Stimulated activated naive B cell treated with anti-CD40 and anti-IgM and Interleukin-4, amounts not matched to agents 10 μg/mL and 1 μg/mL and 100 μg/mL, for 72 hours (primary cell): ENCODE measurements at regions not wholly inside any gene's neighbourhood (a gene's known extent, or its start where the extent isn't known, plus 50 kb on each side); places are given as distances from the start of the nearest gene placed in this dataset.
"Not testable (repeated sequence)": the region's sequence is repeated elsewhere in the genome, so short reads cannot be mapped to it uniquely, and the experiment has no call there.

ENCODE experiments used
- ATAC-seq, 2 donors: fragments of 150-1000 bp; cut with Tn5 transposase; replicated peaks; 2 replicates each; pipeline ENCODE4 v1.10.0; 2021; ENCODE audit warnings: moderate library complexity in 1 of 2
- DNase-seq: peaks from one replicate; pipeline ENCODE4 v3.0.0; 2021
- H3K27ac Mint-ChIP-seq: one replicate; pipeline ENCODE4 v1.8.0; 2022; ENCODE audit warnings: mild to moderate bottlenecking, mixed read lengths
- H3K27me3 Mint-ChIP-seq, 2 donors: one replicate each; pipeline ENCODE4 v1.8.0; 2022; ENCODE audit warnings: mixed read lengths in 2 of 2
- H3K36me3 Mint-ChIP-seq, 2 donors: one replicate each; pipeline ENCODE4 v1.8.0; 2022; ENCODE audit warnings: mixed read lengths in 2 of 2, mild to moderate bottlenecking in 1 of 2
- H3K4me1 Mint-ChIP-seq, 2 donors: one replicate each; pipeline ENCODE4 v1.8.0; 2022; ENCODE audit warnings: mixed read lengths in 2 of 2, mild to moderate bottlenecking in 1 of 2
- H3K4me3 Mint-ChIP-seq, 2 donors: one replicate each; pipeline ENCODE4 v1.8.0; 2022; ENCODE audit warnings: mild to moderate bottlenecking in 2 of 2, mixed read lengths in 2 of 2, moderate library complexity in 1 of 2
- H3K9me3 Mint-ChIP-seq, 2 donors: one replicate each; pipeline ENCODE4 v1.8.0; 2022; ENCODE audit warnings: mixed read lengths in 2 of 2, mild to moderate bottlenecking in 1 of 2

- ATAC-seq: no peak
- no peak for DNase-seq
- no peaks in the 10 kb centered on the region for H3K4me1 Mint-ChIP-seq
- H3K36me3 Mint-ChIP-seq: no peaks in the 10 kb centered on the region
- H3K27ac Mint-ChIP-seq: no peak overlapping the region
- H3K27me3 Mint-ChIP-seq: peaks cover 0 to 2% of the 10 kb centered on the region in 2 donors
- H3K9me3 Mint-ChIP-seq: peaks cover 0 to 2% of the 10 kb centered on the region in 2 donors
- H3K4me3 Mint-ChIP-seq: no peak overlapping the region
Observed at GRCh38 chr3:69658514-69659140, 80.6 kb upstream of the MITF start.

DNA sequence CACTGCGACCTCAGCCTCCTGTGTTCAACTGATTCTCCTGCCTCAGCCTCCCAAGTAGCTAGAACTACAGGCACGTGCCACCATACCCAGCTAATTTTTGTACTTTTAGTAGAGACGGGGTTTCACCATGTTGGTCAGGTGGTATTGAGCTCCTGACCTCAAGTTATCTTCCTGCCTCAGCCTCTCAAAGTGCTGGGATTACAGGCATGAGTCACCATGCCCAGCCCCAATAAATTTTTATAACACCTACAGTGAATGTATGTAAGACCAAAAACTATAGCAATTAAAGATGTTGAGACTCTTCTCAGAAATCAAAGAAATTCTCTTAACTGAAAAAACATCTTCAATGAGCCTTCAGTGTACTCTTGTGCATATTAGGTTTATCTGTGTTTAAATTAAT, 82.2 kb upstream of the MITF start:
- not testable (repeated sequence) for H3K36me3 Mint-ChIP-seq, H3K9me3 Mint-ChIP-seq, H3K27me3 Mint-ChIP-seq, DNase-seq, H3K4me1 Mint-ChIP-seq, H3K27ac Mint-ChIP-seq, ATAC-seq, H3K4me3 Mint-ChIP-seq

DNA sequence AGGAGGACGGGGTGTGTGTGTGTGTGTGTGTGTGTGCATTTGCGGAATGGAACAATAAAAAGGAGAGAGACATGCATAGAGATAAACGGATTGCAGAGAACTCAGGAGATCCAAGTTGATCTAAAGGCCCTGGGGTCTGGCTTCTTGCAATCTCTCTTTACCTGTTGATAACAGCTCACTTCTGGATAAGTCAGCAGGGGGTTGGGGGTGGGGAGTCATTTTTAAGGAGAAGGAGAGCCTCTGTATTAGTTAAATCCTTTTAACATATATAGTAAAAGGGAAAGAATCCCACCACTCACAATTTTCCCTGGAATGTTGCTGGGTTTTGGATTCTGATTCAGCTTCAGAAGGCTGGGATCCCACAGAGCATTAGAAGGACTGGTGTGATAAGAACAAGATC, 87.5 kb upstream of the MITF start:
- no peaks in the 10 kb centered on the region for H3K9me3 Mint-ChIP-seq
- H3K36me3 Mint-ChIP-seq: no peaks in the 10 kb centered on the region

GRCh38 chr3:69650066-69650419, 89.2 kb upstream of the MITF start:
- H3K27me3 Mint-ChIP-seq: no peaks in the 10 kb centered on the region
- no peak for DNase-seq

More for the DNA sequence above, 87.5 kb upstream of the MITF start:
- no peaks in the 10 kb centered on the region for H3K4me1 Mint-ChIP-seq
- H3K27ac Mint-ChIP-seq: no peak overlapping the region
- ATAC-seq (no peak), DNase-seq (no peak)
- H3K27me3 Mint-ChIP-seq: no peaks in the 10 kb centered on the region
- no peak overlapping the region for H3K4me3 Mint-ChIP-seq

DNA sequence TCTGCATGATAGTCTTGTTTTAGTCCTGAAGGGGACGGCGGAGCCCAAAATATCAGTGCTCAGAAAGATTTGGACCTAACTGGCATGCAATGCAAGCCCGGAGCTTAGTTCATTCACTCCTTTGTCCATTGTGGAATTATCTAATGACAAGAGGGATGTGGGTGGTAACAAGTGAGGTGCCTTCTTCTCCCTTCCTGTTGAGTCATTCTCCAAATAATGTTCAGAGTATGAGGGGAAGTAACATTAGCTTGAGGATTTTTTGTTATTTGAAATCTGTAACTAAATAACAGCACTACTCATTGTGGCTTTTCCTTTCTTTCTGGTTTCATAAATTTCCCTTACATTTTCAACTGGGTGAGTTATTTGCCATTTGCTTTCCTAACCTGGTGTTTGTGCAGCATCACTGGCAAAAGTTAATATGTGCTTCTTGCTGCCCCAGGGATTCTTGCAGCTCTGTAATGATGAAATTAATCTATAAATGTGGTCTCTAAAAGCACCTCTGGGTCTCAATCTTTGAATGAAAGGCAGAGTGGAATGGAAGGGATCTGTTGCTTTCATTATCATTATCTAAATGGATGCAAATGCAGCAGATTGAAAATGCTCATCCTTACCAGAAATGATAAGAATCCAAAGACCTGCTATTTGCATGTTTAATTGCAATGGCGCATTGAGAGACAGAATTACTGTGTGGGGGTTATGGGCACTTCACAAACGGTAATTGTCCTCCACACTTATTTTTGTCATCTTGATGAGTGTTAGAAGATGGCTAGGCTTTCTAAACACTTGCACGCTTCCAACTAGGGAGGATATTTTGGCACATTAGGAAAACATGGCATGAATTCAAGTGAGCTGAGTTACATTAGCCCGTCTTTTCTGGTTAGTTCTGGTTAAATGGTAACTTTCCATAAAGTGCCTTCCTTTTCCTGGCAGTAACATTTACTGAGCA, 89.9 kb upstream of the MITF start:
- Mint-ChIP-seq H3K27me3 (no peaks in the 10 kb centered on the region), H3K4me3 (no peak overlapping the region), H3K36me3 (no peaks in the 10 kb centered on the region), H3K27ac (no peak overlapping the region), H3K4me1 (no peaks in the 10 kb centered on the region), H3K9me3 (no peaks in the 10 kb centered on the region)
- DNase-seq: no peak
- ATAC-seq: no peak

More at GRCh38 chr3:69650066-69650419, 89.2 kb upstream of the MITF start:
- no peak overlapping the region for H3K27ac Mint-ChIP-seq
- H3K4me3 Mint-ChIP-seq: no peak overlapping the region
- no peak for ATAC-seq
- H3K4me1 Mint-ChIP-seq: no peaks in the 10 kb centered on the region
- no peaks in the 10 kb centered on the region for H3K9me3 Mint-ChIP-seq
- no peaks in the 10 kb centered on the region for H3K36me3 Mint-ChIP-seq

DNA sequence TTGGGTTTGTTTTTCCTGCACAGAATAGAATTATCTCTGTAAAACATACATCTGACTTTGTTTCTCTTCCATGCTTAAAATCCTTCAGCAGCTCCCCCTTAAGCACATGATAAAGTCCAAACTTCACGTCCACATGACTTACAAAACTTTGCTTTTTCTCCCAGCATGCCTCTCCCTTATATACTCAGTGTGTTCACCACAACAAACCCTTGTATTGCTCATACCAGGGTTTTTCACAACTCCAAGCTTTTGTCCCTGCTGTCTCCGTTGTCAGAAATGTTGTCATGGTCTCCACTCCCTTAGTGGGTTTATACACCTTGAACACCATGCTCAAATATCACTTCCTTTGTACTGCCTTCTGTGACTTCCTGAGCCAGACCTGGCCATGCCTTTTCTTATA, 91.1 kb upstream of the MITF start:
- peak in 1 of 2 donors; percentile 43 for ATAC-seq
- H3K4me3 Mint-ChIP-seq: no peak overlapping the region
- H3K36me3 Mint-ChIP-seq: no peaks in the 10 kb centered on the region
- no peaks in the 10 kb centered on the region for H3K27me3 Mint-ChIP-seq
- H3K4me1 Mint-ChIP-seq: no peaks in the 10 kb centered on the region
- no peak for DNase-seq
- no peak overlapping the region for H3K27ac Mint-ChIP-seq
- no peaks in the 10 kb centered on the region for H3K9me3 Mint-ChIP-seq

DNA sequence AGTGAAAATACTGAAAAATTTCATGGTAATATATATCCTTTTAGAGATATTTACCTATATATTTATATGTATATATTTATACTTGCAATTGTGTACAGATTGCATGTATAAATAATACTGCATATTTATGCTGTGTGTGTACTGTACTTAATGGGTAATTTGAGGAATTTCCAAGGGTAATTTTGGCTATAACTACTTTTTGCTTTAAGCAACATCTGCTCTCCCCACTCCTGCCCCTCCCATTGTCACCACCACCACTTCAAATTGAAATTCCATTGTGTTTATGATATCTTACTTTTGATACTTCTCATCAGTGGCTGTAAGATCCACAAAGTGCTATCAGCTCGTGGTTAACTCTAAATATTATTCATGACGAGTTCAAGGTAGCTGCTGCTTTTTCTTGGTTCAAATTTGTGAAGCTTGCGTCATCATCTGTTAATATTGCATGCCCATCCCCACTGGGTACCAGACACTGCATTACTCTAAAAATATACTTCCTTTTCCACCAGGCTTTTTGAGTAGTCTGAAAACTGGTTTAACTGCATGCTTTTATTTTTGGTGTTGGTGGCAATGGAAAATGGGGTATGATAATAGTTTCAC, 91.7 kb upstream of the MITF start:
- Mint-ChIP-seq H3K27me3 (no peaks in the 10 kb centered on the region), H3K4me1 (no peaks in the 10 kb centered on the region), H3K4me3 (no peak overlapping the region), H3K9me3 (no peaks in the 10 kb centered on the region), H3K27ac (no peak overlapping the region), H3K36me3 (no peaks in the 10 kb centered on the region)
- DNase-seq (no peak), ATAC-seq (peak; percentile 45 to 79)

DNA sequence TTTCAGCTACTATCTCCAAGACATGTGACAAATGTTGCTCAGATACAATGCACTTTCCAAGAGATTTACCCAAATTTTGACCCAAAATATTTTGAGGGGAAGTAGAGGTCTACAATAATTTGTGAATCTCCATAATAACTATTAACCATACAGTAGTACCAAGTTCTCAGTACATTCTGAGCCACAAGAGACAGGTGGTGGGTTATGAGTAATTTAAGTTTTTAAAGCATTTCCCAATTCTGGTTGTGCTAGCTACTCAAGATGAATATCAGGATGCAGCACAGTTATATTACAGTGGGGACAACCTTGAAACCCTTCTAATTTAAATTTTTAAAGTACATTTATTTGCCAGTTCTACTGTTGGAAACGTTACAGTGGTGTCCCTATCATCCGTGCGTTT, 92.2 kb upstream of the MITF start:
- Mint-ChIP-seq H3K27ac (no peak overlapping the region), H3K9me3 (no peaks in the 10 kb centered on the region), H3K4me3 (no peak overlapping the region), H3K4me1 (no peaks in the 10 kb centered on the region), H3K36me3 (no peaks in the 10 kb centered on the region), H3K27me3 (no peaks in the 10 kb centered on the region)
- ATAC-seq (no peak), DNase-seq (no peak)

DNA sequence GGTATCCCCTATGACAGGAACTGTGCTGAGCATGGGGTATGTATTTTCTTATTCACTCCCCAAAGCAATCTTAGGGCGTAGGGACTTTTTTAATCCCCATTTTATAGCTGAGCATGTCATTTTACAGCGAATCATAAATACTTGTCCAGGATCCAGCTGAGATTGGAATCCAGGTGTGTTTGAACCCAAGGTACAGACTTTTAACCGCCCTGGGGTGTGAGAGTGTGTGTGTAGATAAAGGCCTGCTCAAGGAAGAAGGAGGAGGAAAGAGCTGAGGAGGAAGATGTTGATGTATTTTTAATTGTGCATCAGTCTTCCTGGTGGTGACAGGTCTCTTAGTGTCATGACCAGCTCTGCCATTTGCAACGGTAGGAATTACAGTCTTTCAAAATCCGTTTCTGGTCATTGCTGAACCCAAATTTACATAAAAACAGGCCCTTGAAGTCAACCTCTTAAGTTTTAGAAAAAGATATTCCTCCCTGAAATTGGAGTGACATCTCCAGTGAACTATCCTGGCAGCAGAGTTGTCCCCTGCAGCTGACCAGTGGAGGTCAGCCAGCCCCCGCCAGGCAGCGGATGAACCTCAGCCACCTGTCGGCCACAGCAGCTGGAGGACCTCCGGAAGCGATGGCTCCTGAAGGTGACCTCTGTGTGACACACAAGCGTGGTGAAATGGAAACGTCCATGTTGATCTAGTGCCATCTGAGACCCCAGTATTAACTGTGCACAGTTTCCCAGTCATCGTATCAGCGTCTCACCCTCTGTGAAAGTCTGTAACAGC, 92.8 kb upstream of the MITF start:
- DNase-seq (no peak), ATAC-seq (no peak)
- no peaks in the 10 kb centered on the region for H3K27me3 Mint-ChIP-seq
- no peaks in the 10 kb centered on the region for H3K4me1 Mint-ChIP-seq
- no peaks in the 10 kb centered on the region for H3K36me3 Mint-ChIP-seq
- no peaks in the 10 kb centered on the region for H3K9me3 Mint-ChIP-seq
- no peak overlapping the region for H3K27ac Mint-ChIP-seq
- H3K4me3 Mint-ChIP-seq: no peak overlapping the region

DNA sequence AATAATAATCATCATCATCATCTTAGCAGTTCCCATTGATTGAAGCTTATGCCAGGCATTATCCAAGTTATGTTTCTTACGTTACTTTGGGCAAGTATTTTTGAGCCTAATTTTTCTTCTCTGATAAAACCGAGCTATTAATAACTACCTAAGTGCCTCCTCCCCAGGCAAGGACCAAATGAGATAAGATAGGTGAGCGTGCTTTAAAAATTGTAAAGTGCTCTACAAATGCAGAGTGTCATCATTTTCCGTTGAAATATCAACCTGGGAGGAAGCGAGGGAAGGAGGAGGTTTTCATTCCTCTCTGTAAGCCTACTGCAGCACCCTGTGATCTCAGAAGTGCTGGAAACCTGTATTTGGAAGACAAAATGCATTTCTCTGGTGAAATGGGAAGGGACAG, 96.7 kb upstream of the MITF start:
- DNase-seq: no peak
- no peak for ATAC-seq
- no peak overlapping the region for H3K4me3 Mint-ChIP-seq
- H3K9me3 Mint-ChIP-seq: peaks cover 0 to 3% of the 10 kb centered on the region in 2 donors
- no peak overlapping the region for H3K27ac Mint-ChIP-seq
- H3K36me3 Mint-ChIP-seq: no peaks in the 10 kb centered on the region
- no peaks in the 10 kb centered on the region for H3K4me1 Mint-ChIP-seq
- peaks cover 0 to 14% of the 10 kb centered on the region in 2 donors for H3K27me3 Mint-ChIP-seq

DNA sequence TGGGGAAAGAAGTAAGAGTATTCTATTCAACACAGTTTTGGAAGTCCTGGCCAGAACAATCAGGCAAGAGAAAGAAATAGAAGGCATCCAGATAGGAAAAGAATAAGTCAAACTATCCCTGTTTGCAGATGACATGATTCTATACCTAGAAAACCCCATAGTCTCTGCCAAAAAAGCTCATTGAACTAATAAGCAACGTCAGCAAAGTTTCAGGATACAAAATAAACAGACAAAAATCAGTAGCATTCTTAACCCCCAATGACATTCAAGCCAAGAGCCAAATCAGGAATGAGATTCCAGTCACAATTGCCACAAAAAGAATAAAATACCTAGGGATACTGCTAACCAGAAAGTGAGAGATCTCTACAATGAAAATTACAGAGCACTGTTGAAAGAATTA, 99.4 kb upstream of the MITF start:
- Mint-ChIP-seq H3K36me3 (no peaks in the 10 kb centered on the region), H3K4me1 (no peaks in the 10 kb centered on the region), H3K9me3 (peaks cover 0 to 3% of the 10 kb centered on the region in 2 donors), H3K27me3 (peaks cover 0 to 20% of the 10 kb centered on the region in 2 donors), H3K27ac (no peak overlapping the region), H3K4me3 (no peak overlapping the region)
- DNase-seq (no peak), ATAC-seq (no peak)

GRCh38 chr3:69628951-69629350, 110.3 kb upstream of the MITF start:
- Mint-ChIP-seq H3K27ac (no peak overlapping the region), H3K36me3 (no peaks in the 10 kb centered on the region), H3K9me3 (peaks cover 19 to 25% of the 10 kb centered on the region in 2 donors), H3K27me3 (no peaks in the 10 kb centered on the region), H3K4me3 (no peak overlapping the region), H3K4me1 (no peaks in the 10 kb centered on the region)
- DNase-seq: no peak
- no peak for ATAC-seq

DNA sequence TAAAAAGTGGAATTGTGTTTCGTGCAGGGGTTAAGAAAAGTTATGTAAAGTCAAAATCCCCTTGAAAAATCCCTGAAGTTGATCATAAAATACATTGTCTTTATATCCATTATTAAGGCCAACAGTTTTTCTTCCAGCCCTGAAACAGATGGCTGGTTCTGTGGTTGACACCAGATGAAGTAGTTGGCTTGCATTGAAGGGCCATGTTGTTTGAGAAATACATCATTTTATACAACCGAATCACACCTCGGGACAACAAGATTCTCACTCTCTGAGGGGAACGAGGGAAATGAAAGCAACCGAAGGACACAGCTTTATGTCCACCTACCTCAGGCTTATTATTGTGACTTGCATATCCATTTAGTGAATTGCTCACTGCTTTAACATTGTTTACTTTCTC, 126.0 kb upstream of the MITF start:
- peaks cover 7 to 12% of the 10 kb centered on the region in 2 donors for H3K9me3 Mint-ChIP-seq
- no peak overlapping the region for H3K4me3 Mint-ChIP-seq
- no peak for DNase-seq
- no peaks in the 10 kb centered on the region for H3K27me3 Mint-ChIP-seq
- H3K4me1 Mint-ChIP-seq: no peaks in the 10 kb centered on the region
- no peak overlapping the region for H3K27ac Mint-ChIP-seq
- no peaks in the 10 kb centered on the region for H3K36me3 Mint-ChIP-seq
- ATAC-seq: no peak

DNA sequence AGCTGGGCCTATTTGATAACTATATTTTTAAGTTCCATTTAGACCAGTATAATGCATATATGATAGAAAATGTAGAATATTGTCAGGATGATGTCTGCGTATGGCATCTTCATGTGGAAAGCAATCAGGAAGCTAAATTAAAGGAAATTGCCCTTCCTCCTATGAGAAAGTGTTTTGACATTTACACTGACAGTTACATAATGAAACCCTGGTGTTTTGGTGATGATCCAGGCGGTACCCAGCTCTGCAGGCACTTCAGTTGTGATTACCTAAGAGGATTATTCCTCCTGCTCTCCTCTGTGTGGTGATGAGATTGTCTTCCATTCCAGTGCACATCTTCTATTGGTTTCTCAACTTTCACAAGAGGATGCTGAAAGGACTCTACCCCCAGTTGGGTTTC, 126.5 kb upstream of the MITF start:
- H3K36me3 Mint-ChIP-seq: no peaks in the 10 kb centered on the region
- DNase-seq: no peak
- no peaks in the 10 kb centered on the region for H3K27me3 Mint-ChIP-seq
- no peak overlapping the region for H3K27ac Mint-ChIP-seq
- H3K4me1 Mint-ChIP-seq: no peaks in the 10 kb centered on the region
- no peak overlapping the region for H3K4me3 Mint-ChIP-seq
- ATAC-seq: no peak
- peaks cover 7 to 12% of the 10 kb centered on the region in 2 donors for H3K9me3 Mint-ChIP-seq
